ENCODE measurements at regions not wholly inside any gene's neighbourhood (a gene's known extent, or its start where the extent isn't known, plus 50 kb on each side); places are given as distances from the start of the nearest gene placed in this dataset.

- TF ChIP-seq CTCF (IDR thresholded peaks at IDR 0.05; ENCODE audit: insufficient read depth, low read depth, low read length), result no peak
- DNase-seq (ENCODE audit: low read depth), result no peak
These were observed 79.6 kb upstream of the CTTNBP2NL start for GRCh38 chr1:112316254-112316913.

GRCh38 chr1:112317140-112317539, 78.9 kb upstream of the CTTNBP2NL start:
- DNase-seq (ENCODE audit: low read depth), result peak; percentile 75
- TF ChIP-seq CTCF (IDR thresholded peaks at IDR 0.05; ENCODE audit: insufficient read depth, low read depth, low read length), result no peak
- no peak overlapping the region for H3K4me3 ChIP-seq (ENCODE audit: low read depth, low read length)

More at GRCh38 chr1:112316254-112316913, 79.6 kb upstream of the CTTNBP2NL start:
- no peak overlapping the region for H3K4me3 ChIP-seq (ENCODE audit: low read depth, low read length)

- no peak overlapping the region for H3K4me3 ChIP-seq (ENCODE audit: low read depth, low read length)
- no peak for TF ChIP-seq CTCF (IDR thresholded peaks at IDR 0.05; ENCODE audit: insufficient read depth, low read depth, low read length)
- no peak for DNase-seq (ENCODE audit: low read depth)
These were observed 78.4 kb upstream of the CTTNBP2NL start for GRCh38 chr1:112317611-112318062.

GRCh38 chr1:112318263-112318662, 77.8 kb upstream of the CTTNBP2NL start:
- no peak for TF ChIP-seq CTCF (IDR thresholded peaks at IDR 0.05; ENCODE audit: insufficient read depth, low read depth, low read length)
- no peak overlapping the region for H3K4me3 ChIP-seq (ENCODE audit: low read depth, low read length)

GRCh38 chr1:112318698-112319370, 77.2 kb upstream of the CTTNBP2NL start:
- H3K4me3 ChIP-seq (ENCODE audit: low read depth, low read length), result no peak overlapping the region
- no peak for TF ChIP-seq CTCF (IDR thresholded peaks at IDR 0.05; ENCODE audit: insufficient read depth, low read depth, low read length)
- no peak for DNase-seq (ENCODE audit: low read depth)

More at GRCh38 chr1:112318263-112318662, 77.8 kb upstream of the CTTNBP2NL start:
- no peak for DNase-seq (ENCODE audit: low read depth)

GRCh38 chr1:112319371-112320040, 76.5 kb upstream of the CTTNBP2NL start:
- no peak for TF ChIP-seq CTCF (IDR thresholded peaks at IDR 0.05; ENCODE audit: insufficient read depth, low read depth, low read length)
- no peak for DNase-seq (ENCODE audit: low read depth)
- no peak overlapping the region for H3K4me3 ChIP-seq (ENCODE audit: low read depth, low read length)

Measured in fibroblast of villous mesenchyme (primary cell).